K562 (cell line): ENCODE measurements at regions not wholly inside any gene's neighbourhood (a gene's known extent, or its start where the extent isn't known, plus 50 kb on each side); places are given as distances from the start of the nearest gene placed in this dataset.

ENCODE experiments used
- ATAC-seq: fragments of 200-7000 bp; cut with Tn5 transposase; 3 replicates; pipeline ENCODE4 v1.9.1; 2020; ENCODE audit warnings: moderate library complexity
- BruUV-seq: library from RNA; stranded (reverse); fragments of 400-500 nt; replicated peaks from 2 replicates; lab custom pipeline; 2021; lab: Mats Ljungman, UMichigan
- CTCF ChIA-PET: fragments of 300-600 bp; formaldehyde crosslinking; extraction: SDS; loops from one replicate; lab custom pipeline; 2021; ENCODE audit warnings: low intra/inter-chr PET ratio; lab: Yijun Ruan, JAX
- POLR2A ChIA-PET: fragments of 300-600, 350-650 bp; sonication (Branson Sonifier 250); formaldehyde crosslinking; extraction: SDS; loops from one replicate; lab custom pipeline; 2021; ENCODE audit warnings: antibody characterized with exemption, inconsistent platforms; lab: Yijun Ruan, JAX
- DNase-seq, 4 experiments: peaks; one replicate each; pipeline versions ENCODE4 v3.0.0 to v3.0.0-alpha.2; 2011 to 2018; ENCODE audit warnings: low spot score in 3 of 4, mixed read lengths in 3 of 4; ENCODE audit errors: extremely low read depth in 1 of 4
- FAIRE-seq: peaks from 2 replicates; lab custom pipeline; 2011; peaks lifted over from hg19 to GRCh38; lab: Jason Lieb, UNC
- H2AFZ ChIP-seq: 2 replicates; pipeline ENCODE4 v1.6.0; 2011; ENCODE audit warnings: low read depth, low read length, control low read depth, inconsistent platforms
- H3K27ac ChIP-seq: fragments of 200-600 bp; 3 replicates; pipeline ENCODE4 v1.8.0; 2011; ENCODE audit warnings: low read depth, mild to moderate bottlenecking, control low read depth, inconsistent platforms, low read length, moderate library complexity, mixed read lengths; ENCODE audit errors: extremely low read depth
- H3K27me3 ChIP-seq, 2 experiments: fragments of 300-600 bp in 1 of 2; 2 replicates in 1 of 2; 3 replicates in 1 of 2; pipeline versions ENCODE4 v1.6.0 to v1.8.0; 2011; ENCODE audit warnings: inconsistent platforms in 2 of 2, low read length in 2 of 2, mild to moderate bottlenecking in 1 of 2, mixed read lengths in 1 of 2, moderate library complexity in 1 of 2; ENCODE audit not compliant: control insufficient read depth in 2 of 2, insufficient read depth in 2 of 2
- H3K36me3 ChIP-seq: fragments of 300-600 bp; 3 replicates; pipeline ENCODE4 v1.8.0; 2011; ENCODE audit warnings: mild to moderate bottlenecking, low read length, inconsistent platforms; ENCODE audit not compliant: control insufficient read depth, insufficient read depth
- H3K4me1 ChIP-seq, 2 experiments: fragments of 200-600 bp in 1 of 2; replicated peaks in 1 of 2; 2 replicates in 1 of 2; 3 replicates in 1 of 2; pipeline versions ENCODE4 v1.5.1 to v1.8.0; 2011; ENCODE audit warnings: inconsistent platforms in 2 of 2, low read length in 2 of 2, mild to moderate bottlenecking in 1 of 2, mixed read lengths in 1 of 2, moderate library complexity in 1 of 2; ENCODE audit not compliant: control insufficient read depth in 2 of 2, insufficient read depth in 2 of 2
- H3K4me2 ChIP-seq: 2 replicates; pipeline ENCODE4 v1.6.1; 2011; ENCODE audit warnings: low read length, control low read depth, inconsistent platforms, mixed read lengths; ENCODE audit not compliant: insufficient read depth
- H3K4me3 ChIP-seq: fragments of 200-600 bp; sonication (generic), shearing (Covaris generic); 2 replicates; pipeline ENCODE4 v1.5.1; 2016; ENCODE audit warnings: control low read depth, inconsistent platforms
- H3K79me2 ChIP-seq: fragments of 200-600 bp; 3 replicates; pipeline ENCODE4 v1.8.0; 2011; ENCODE audit warnings: low read length, inconsistent platforms; ENCODE audit not compliant: control insufficient read depth, insufficient read depth
- H3K9ac ChIP-seq, 2 experiments: 2 replicates each; pipeline versions ENCODE4 v1.6.0 to v1.6.1; 2011; ENCODE audit warnings: low read depth in 2 of 2, low read length in 2 of 2, control low read depth in 1 of 2, inconsistent platforms in 1 of 2, mild to moderate bottlenecking in 1 of 2, mixed read lengths in 1 of 2; ENCODE audit not compliant: insufficient read depth in 1 of 2
- H3K9me1 ChIP-seq: one replicate; pipeline ENCODE4 v1.6.0; 2011; ENCODE audit warnings: inconsistent platforms, mild to moderate bottlenecking, low read length, moderate library complexity; ENCODE audit not compliant: control insufficient read depth, insufficient read depth
- H3K9me3 ChIP-seq: replicated peaks from 2 replicates; pipeline ENCODE4 v1.5.1; 2011; ENCODE audit warnings: low read depth, low read length, inconsistent platforms; ENCODE audit not compliant: control insufficient read depth, insufficient read depth
- H4K20me1 ChIP-seq: replicated peaks from 2 replicates; pipeline ENCODE4 v1.6.1; 2011; ENCODE audit warnings: low read length, inconsistent platforms, mixed read lengths; ENCODE audit not compliant: control insufficient read depth, insufficient read depth
- CC2D1A ChIP-seq: fragments of 450-650 bp; IDR thresholded peaks from 2 replicates; pipeline ENCODE4 v1.6.1; 2017; ENCODE audit warnings: mild to moderate bottlenecking
- DPF2 ChIP-seq: fragments of 450-650 bp; IDR thresholded peaks from 2 replicates; pipeline ENCODE4 v1.6.1; 2016
- EZH2 ChIP-seq: IDR thresholded peaks from 2 replicates; pipeline ENCODE4 v1.6.1; 2012; ENCODE audit warnings: low read depth, mild to moderate bottlenecking, inconsistent platforms, low read length, borderline replicate concordance
- HIVEP1 ChIP-seq: fragments of 250-450 bp; sonication (Bioruptor Pico); IDR thresholded peaks from 2 replicates; pipeline ENCODE4 v1.4.0; 2020; ENCODE audit warnings: mild to moderate bottlenecking
- KLF10 ChIP-seq: fragments of 250-450 bp; sonication (Bioruptor Pico); IDR thresholded peaks from 2 replicates; pipeline ENCODE4 v1.6.1; 2021; ENCODE audit warnings: matching md5 sums
- MCM3 ChIP-seq: fragments of 450-650 bp; IDR thresholded peaks from 2 replicates; pipeline ENCODE4 v1.6.1; 2016
- RAD21 ChIP-seq, 2 experiments: fragments of 250-450 bp in 1 of 2; fragments of 450-650 bp in 1 of 2; sonication (Bioruptor Pico) in 1 of 2; formaldehyde crosslinking in 1 of 2; IDR thresholded peaks in 1 of 2; conservative IDR thresholded peaks in 1 of 2; 2 replicates each; pipeline versions ENCODE4 v1.4.0 to v1.8.0; 2020 to 2022; ENCODE audit warnings: mild to moderate bottlenecking in 2 of 2, moderate library complexity in 1 of 2
- RBM25 ChIP-seq: fragments of 200-400 bp; formaldehyde crosslinking; IDR thresholded peaks from 2 replicates; pipeline ENCODE4 v1.6.1; 2018; ENCODE audit warnings: low read length, low read depth, moderate library complexity; ENCODE audit not compliant: severe bottlenecking
- SP1 ChIP-seq: sonication (generic); formaldehyde crosslinking; IDR thresholded peaks from 2 replicates; pipeline ENCODE4 v1.8.1; 2022; ENCODE audit warnings: mild to moderate bottlenecking, missing genetic modification reagents
- TFAM ChIP-seq: fragments of 250-450 bp; sonication (Bioruptor Pico); conservative IDR thresholded peaks from 2 replicates; pipeline ENCODE4 v1.5.0; 2021; ENCODE audit warnings: mild to moderate bottlenecking, moderate library complexity
- TRIM28 ChIP-seq: fragments of 450-650 bp; IDR thresholded peaks from 2 replicates; pipeline ENCODE4 v1.6.1; 2017
- ZNF324 ChIP-seq: fragments of 250-450 bp; sonication (Bioruptor Pico); IDR thresholded peaks from 2 replicates; pipeline ENCODE4 v1.4.0; 2020; ENCODE audit warnings: mild to moderate bottlenecking
- ZNF77 ChIP-seq: fragments of 250-450 bp; sonication (Bioruptor Pico); IDR thresholded peaks from 2 replicates; pipeline ENCODE4 v1.5.0; 2020
- WGBS: fragments of 100-300 bp; shearing (Covaris generic); methylation state at CpG from one replicate; pipeline ENCODE4 v1.1.6; 2016; ENCODE audit warnings: low coverage, mixed read lengths; ENCODE audit not compliant: insufficient coverage; ENCODE audit errors: missing lambda C conversion rate; 5-methylcytosine and 5-hydroxymethylcytosine counted together
- in situ Hi-C: fragments of 300-500 bp; cut with MboI; formaldehyde crosslinking; loops from 4 replicates; pipeline ENCODE4 v1.15.0; 2018; ENCODE audit warnings: inconsistent platforms, mixed read lengths
- intact Hi-C: fragments of 100-400 bp; cut with micrococcal nuclease; formaldehyde crosslinking; loops from 2 replicates; pipeline ENCODE4 v1.14.2; 2022
- TF ChIP-seq, protein P1 (sequence below): fragments of 450-650 bp; formaldehyde crosslinking; IDR thresholded peaks from 2 replicates; pipeline ENCODE4 v1.4.0; 2020; ENCODE audit warnings: mild to moderate bottlenecking, moderate library complexity
- TF ChIP-seq, protein P2 (sequence below): sonication (generic); formaldehyde crosslinking; IDR thresholded peaks from 2 replicates; pipeline ENCODE4 v1.8.0; 2022; ENCODE audit warnings: mild to moderate bottlenecking, missing genetic modification reagents, borderline replicate concordance
- TF ChIP-seq, protein P3 (sequence below): fragments of 200-800 bp; sonication (Bioruptor generic); IDR thresholded peaks from 2 replicates; pipeline ENCODE4 v1.6.1; 2017; ENCODE audit warnings: missing genetic modification characterization, missing compliant biosample characterization

DNA sequence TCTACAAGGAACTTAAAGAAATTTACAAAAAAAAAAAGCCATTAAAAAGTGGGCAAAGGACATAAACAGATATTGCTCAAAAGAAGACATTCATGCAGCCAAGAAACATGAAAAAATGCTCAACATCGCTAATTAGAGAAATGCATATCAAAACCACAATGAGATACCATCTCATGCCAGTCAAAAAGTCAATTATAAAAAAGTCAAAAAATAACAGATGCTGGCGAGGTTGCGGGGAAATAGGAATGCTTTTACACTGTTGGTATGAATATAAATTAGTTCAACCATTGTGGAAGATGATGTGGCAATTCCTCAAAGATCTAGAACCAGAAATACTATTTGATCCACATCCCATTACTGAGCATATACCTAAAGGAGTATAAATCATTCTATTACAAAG, 411.9 kb upstream of the MARCKS start:
- no peaks in the 10 kb centered on the region for H3K36me3 ChIP-seq
- H2AFZ ChIP-seq: no peak overlapping the region
- no peaks in the 10 kb centered on the region for H3K27me3 ChIP-seq
- DNase-seq: no peak
- H3K27ac ChIP-seq: no peak overlapping the region
- no TSS peak for BruUV-seq
- in situ Hi-C loops (no loop called here), intact Hi-C loops (no loop called here)
- no peak overlapping the region for H3K4me3 ChIP-seq
- H3K9ac ChIP-seq: no peak overlapping the region
- ATAC-seq: no peak
- H3K9me1 ChIP-seq: no peaks in the 10 kb centered on the region
- no peak overlapping the region for H3K4me2 ChIP-seq
- 0% methylated on average over 3 of the region's 3 CpGs for WGBS
- no peaks in the 10 kb centered on the region for H3K9me3 ChIP-seq
- TF ChIP-seq TRIM28: no peak
- TF ChIP-seq RAD21 (CRISPR knock-in tag; conservative IDR thresholded peaks at IDR 0.05 in 1 of 2, IDR thresholded peaks at IDR 0.05 in 1 of 2): no peak
- TF ChIP-seq ZNF77 (CRISPR knock-in tag): no peak
- no peak for TF ChIP-seq ZNF324
- no peak for TF ChIP-seq DPF2
- no peak for TF ChIP-seq SP1 (CRISPR knock-in tag)
- no peak for TF ChIP-seq TFAM (CRISPR knock-in tag)
- TF ChIP-seq HIVEP1 (CRISPR knock-in tag): no peak
- TF ChIP-seq RBM25: no peak
- TF ChIP-seq, protein P1, sequence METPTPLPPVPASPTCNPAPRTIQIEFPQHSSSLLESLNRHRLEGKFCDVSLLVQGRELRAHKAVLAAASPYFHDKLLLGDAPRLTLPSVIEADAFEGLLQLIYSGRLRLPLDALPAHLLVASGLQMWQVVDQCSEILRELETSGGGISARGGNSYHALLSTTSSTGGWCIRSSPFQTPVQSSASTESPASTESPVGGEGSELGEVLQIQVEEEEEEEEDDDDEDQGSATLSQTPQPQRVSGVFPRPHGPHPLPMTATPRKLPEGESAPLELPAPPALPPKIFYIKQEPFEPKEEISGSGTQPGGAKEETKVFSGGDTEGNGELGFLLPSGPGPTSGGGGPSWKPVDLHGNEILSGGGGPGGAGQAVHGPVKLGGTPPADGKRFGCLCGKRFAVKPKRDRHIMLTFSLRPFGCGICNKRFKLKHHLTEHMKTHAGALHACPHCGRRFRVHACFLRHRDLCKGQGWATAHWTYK (CRISPR knock-in tag): no peak
- no peak for TF ChIP-seq MCM3
- TF ChIP-seq, protein P2, sequence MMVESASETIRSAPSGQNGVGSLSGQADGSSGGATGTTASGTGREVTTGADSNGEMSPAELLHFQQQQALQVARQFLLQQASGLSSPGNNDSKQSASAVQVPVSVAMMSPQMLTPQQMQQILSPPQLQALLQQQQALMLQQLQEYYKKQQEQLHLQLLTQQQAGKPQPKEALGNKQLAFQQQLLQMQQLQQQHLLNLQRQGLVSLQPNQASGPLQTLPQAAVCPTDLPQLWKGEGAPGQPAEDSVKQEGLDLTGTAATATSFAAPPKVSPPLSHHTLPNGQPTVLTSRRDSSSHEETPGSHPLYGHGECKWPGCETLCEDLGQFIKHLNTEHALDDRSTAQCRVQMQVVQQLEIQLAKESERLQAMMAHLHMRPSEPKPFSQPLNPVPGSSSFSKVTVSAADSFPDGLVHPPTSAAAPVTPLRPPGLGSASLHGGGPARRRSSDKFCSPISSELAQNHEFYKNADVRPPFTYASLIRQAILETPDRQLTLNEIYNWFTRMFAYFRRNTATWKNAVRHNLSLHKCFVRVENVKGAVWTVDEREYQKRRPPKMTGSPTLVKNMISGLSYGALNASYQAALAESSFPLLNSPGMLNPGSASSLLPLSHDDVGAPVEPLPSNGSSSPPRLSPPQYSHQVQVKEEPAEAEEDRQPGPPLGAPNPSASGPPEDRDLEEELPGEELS (CRISPR knock-in tag): no peak
- TF ChIP-seq KLF10 (CRISPR knock-in tag): no peak
- TF ChIP-seq, protein P3, sequence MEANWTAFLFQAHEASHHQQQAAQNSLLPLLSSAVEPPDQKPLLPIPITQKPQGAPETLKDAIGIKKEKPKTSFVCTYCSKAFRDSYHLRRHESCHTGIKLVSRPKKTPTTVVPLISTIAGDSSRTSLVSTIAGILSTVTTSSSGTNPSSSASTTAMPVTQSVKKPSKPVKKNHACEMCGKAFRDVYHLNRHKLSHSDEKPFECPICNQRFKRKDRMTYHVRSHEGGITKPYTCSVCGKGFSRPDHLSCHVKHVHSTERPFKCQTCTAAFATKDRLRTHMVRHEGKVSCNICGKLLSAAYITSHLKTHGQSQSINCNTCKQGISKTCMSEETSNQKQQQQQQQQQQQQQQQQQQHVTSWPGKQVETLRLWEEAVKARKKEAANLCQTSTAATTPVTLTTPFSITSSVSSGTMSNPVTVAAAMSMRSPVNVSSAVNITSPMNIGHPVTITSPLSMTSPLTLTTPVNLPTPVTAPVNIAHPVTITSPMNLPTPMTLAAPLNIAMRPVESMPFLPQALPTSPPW (CRISPR knock-in tag): no peak
- TF ChIP-seq CC2D1A: no peak
- no peak for TF ChIP-seq EZH2
- no peak for FAIRE-seq
- H3K79me2 ChIP-seq: no peaks in the 10 kb centered on the region
- no peaks in the 10 kb centered on the region for H3K4me1 ChIP-seq
- H4K20me1 ChIP-seq: no peaks in the 10 kb centered on the region
- ChIA-PET CTCF (no interaction called here), POLR2A (no interaction called here)
